PFSK-1 (cell line): ENCODE measurements at regions not wholly inside any gene's neighbourhood (a gene's known extent, or its start where the extent isn't known, plus 50 kb on each side); places are given as distances from the start of the nearest gene placed in this dataset.

Source experiments
- FOXP2 ChIP-seq: optimal IDR thresholded peaks from 2 replicates; pipeline ENCODE3; 2011; ENCODE audit warnings: borderline replicate concordance, control low read depth, inconsistent platforms; ENCODE audit not compliant: insufficient read depth; ENCODE audit errors: extremely low read length, extremely low read depth
- POLR2AphosphoS5 ChIP-seq: IDR thresholded peaks from 2 replicates; pipeline ENCODE4 v1.6.1; 2012; ENCODE audit warnings: low read depth, mild to moderate bottlenecking, control low read depth, low read length, moderate library complexity
- REST ChIP-seq, 2 experiments: IDR thresholded peaks; 2 replicates each; pipeline versions ENCODE4 v1.6.1 to v1.8.0; 2011 to 2012; ENCODE audit warnings: low read depth in 2 of 2, low read length in 2 of 2, control low read depth in 1 of 2, inconsistent platforms in 1 of 2, mild to moderate bottlenecking in 1 of 2, moderate library complexity in 1 of 2; ENCODE audit not compliant: insufficient read depth in 1 of 2
- SIN3A ChIP-seq: IDR thresholded peaks from 2 replicates; pipeline ENCODE4 v1.6.1; 2012; ENCODE audit warnings: mild to moderate bottlenecking, low read length, moderate library complexity, borderline replicate concordance; ENCODE audit not compliant: insufficient read depth
- TAF1 ChIP-seq: IDR thresholded peaks from 2 replicates; pipeline ENCODE4 v1.6.1; 2012; ENCODE audit warnings: low read length, control low read depth, borderline replicate concordance; ENCODE audit not compliant: insufficient read depth

- no peak for TF ChIP-seq TAF1
- TF ChIP-seq SIN3A: no peak
- TF ChIP-seq FOXP2: no peak
- TF ChIP-seq REST (IDR thresholded peaks at IDR 0.05; ENCODE audit: insufficient read depth in 1 of 2, low read depth in 2 of 2, low read length in 2 of 2): no peak
- TF ChIP-seq POLR2AphosphoS5: no peak
Measured at GRCh38 chr9:29214154-29214689, 1640.9 kb upstream of the C9orf72 start.

GRCh38 chr9:29214690-29215253, 1641.5 kb upstream of the C9orf72 start:
- no peak for TF ChIP-seq REST (IDR thresholded peaks at IDR 0.05; ENCODE audit: insufficient read depth in 1 of 2, low read depth in 2 of 2, low read length in 2 of 2)
- no peak for TF ChIP-seq POLR2AphosphoS5
- TF ChIP-seq TAF1: no peak
- TF ChIP-seq SIN3A: no peak
- TF ChIP-seq FOXP2: no peak

GRCh38 chr9:29217966-29218365, 1644.7 kb upstream of the C9orf72 start:
- TF ChIP-seq SIN3A: no peak
- TF ChIP-seq REST (IDR thresholded peaks at IDR 0.05; ENCODE audit: insufficient read depth in 1 of 2, low read depth in 2 of 2, low read length in 2 of 2): no peak
- TF ChIP-seq TAF1: no peak
- no peak for TF ChIP-seq POLR2AphosphoS5
- no peak for TF ChIP-seq FOXP2

- TF ChIP-seq SIN3A: no peak
- no peak for TF ChIP-seq POLR2AphosphoS5
- no peak for TF ChIP-seq REST (IDR thresholded peaks at IDR 0.05; ENCODE audit: insufficient read depth in 1 of 2, low read depth in 2 of 2, low read length in 2 of 2)
Measured at GRCh38 chr9:29220596-29221251, 1647.4 kb upstream of the C9orf72 start.
